Glutamatergic neuron (in vitro differentiated cells): ENCODE measurements at regions not wholly inside any gene's neighbourhood (a gene's known extent, or its start where the extent isn't known, plus 50 kb on each side); places are given as distances from the start of the nearest gene placed in this dataset.
"Not testable (repeated sequence)": the region's sequence is repeated elsewhere in the genome, so short reads cannot be mapped to it uniquely, and the experiment has no call there.

Source experiments
- DNase-seq: peaks from one replicate; pipeline ENCODE4 v3.0.0; 2022
- H3K27ac Mint-ChIP-seq: one replicate; pipeline ENCODE4 v1.8.0; 2020; ENCODE audit warnings: mild to moderate bottlenecking, mixed read lengths, inconsistent platforms; ENCODE audit not compliant: unreplicated experiment
- H3K27me3 Mint-ChIP-seq: one replicate; pipeline ENCODE4 v1.8.0; 2020; ENCODE audit warnings: mild to moderate bottlenecking, moderate library complexity, mixed read lengths, inconsistent platforms; ENCODE audit not compliant: unreplicated experiment
- H3K36me3 Mint-ChIP-seq: one replicate; pipeline ENCODE4 v1.8.0; 2020; ENCODE audit warnings: mild to moderate bottlenecking, mixed read lengths, inconsistent platforms; ENCODE audit not compliant: unreplicated experiment
- H3K4me1 Mint-ChIP-seq: one replicate; pipeline ENCODE4 v1.8.0; 2020; ENCODE audit warnings: mild to moderate bottlenecking, low read depth, mixed read lengths, inconsistent platforms; ENCODE audit not compliant: unreplicated experiment
- H3K4me3 Mint-ChIP-seq: one replicate; pipeline ENCODE4 v1.8.0; 2020; ENCODE audit warnings: mild to moderate bottlenecking, mixed read lengths, inconsistent platforms; ENCODE audit not compliant: unreplicated experiment
- H3K9me3 Mint-ChIP-seq: one replicate; pipeline ENCODE4 v1.8.0; 2020; ENCODE audit warnings: mild to moderate bottlenecking, moderate library complexity, mixed read lengths, inconsistent platforms; ENCODE audit not compliant: unreplicated experiment

DNA sequence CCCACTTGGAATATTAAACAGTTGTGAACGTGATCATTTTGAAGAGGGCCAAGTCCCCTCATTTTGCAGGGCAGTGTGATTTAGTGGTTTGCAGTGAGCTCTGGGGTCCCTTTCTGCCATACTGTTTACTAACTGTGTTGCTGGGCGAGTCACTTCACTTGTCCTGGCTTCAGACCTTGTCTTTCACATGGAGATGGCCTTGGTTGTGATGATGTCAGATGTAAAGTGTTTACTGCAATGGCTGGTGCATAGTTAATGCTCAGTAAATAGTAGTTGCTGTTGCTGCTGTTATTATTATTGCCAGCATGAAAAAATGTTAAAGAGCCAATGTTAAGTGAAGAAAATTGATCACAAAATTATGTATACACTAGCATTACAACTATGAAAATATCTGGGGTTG, 95.4 kb upstream of the CRYM start:
- not testable (repeated sequence) for H3K9me3 Mint-ChIP-seq, H3K27ac Mint-ChIP-seq, H3K4me3 Mint-ChIP-seq, DNase-seq, H3K36me3 Mint-ChIP-seq, H3K27me3 Mint-ChIP-seq, H3K4me1 Mint-ChIP-seq

DNA sequence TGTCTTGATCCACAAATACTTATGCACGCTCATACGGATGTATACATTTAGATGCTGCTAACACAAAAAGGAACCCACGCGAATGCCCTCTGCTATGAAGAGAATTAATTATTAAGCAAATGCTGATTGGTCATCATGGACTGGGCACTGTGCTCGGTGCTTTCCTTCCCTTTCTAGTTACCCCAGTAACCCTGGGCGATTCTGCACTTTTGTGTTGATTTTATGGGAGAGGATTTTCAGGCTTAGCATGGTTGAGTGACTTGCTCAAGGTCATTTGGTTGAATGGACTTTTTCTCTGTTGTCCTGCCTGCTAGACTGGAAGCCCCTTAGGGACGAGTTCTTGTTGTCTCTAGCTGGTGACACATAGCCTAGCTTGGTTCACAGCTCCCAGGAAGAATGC, 94.8 kb upstream of the CRYM start:
- DNase-seq, H3K36me3 Mint-ChIP-seq, H3K4me1 Mint-ChIP-seq, H3K27ac Mint-ChIP-seq, H3K4me3 Mint-ChIP-seq, H3K27me3 Mint-ChIP-seq, H3K9me3 Mint-ChIP-seq: not testable (repeated sequence)

- not testable (repeated sequence) for H3K36me3 Mint-ChIP-seq, H3K27me3 Mint-ChIP-seq, H3K4me3 Mint-ChIP-seq, H3K9me3 Mint-ChIP-seq, H3K27ac Mint-ChIP-seq, H3K4me1 Mint-ChIP-seq, DNase-seq
These were observed 94.2 kb upstream of the CRYM start for GRCh38 chr16:21372162-21372835.

DNA sequence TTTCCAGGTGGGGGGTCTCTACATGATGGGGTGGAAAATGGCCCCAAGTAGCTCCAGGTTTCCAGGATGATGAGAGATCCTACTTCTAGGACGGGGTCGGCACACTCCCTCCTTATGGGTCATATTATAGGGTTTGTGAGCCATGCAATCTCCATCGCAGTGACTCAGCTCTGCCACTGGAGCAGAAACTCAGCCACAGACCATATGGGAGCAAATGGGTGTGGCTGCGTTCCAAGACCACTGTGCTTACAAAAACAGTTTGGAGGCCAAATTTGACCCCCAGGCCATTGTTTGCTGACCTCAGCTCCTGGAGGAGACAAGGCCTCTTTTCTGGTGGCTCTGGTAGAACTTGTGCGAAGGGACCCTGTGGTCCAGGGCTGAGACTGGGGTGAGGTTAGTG, 92.7 kb upstream of the CRYM start:
- not testable (repeated sequence) for H3K27ac Mint-ChIP-seq, H3K9me3 Mint-ChIP-seq, H3K36me3 Mint-ChIP-seq

GRCh38 chr16:21368973-21369942, 91.2 kb upstream of the CRYM start:
- not testable (repeated sequence) for H3K9me3 Mint-ChIP-seq, H3K27ac Mint-ChIP-seq, H3K36me3 Mint-ChIP-seq, H3K4me3 Mint-ChIP-seq, H3K4me1 Mint-ChIP-seq, H3K27me3 Mint-ChIP-seq, DNase-seq

More for the DNA sequence above, 92.7 kb upstream of the CRYM start:
- DNase-seq, H3K4me1 Mint-ChIP-seq, H3K4me3 Mint-ChIP-seq, H3K27me3 Mint-ChIP-seq: not testable (repeated sequence)

DNA sequence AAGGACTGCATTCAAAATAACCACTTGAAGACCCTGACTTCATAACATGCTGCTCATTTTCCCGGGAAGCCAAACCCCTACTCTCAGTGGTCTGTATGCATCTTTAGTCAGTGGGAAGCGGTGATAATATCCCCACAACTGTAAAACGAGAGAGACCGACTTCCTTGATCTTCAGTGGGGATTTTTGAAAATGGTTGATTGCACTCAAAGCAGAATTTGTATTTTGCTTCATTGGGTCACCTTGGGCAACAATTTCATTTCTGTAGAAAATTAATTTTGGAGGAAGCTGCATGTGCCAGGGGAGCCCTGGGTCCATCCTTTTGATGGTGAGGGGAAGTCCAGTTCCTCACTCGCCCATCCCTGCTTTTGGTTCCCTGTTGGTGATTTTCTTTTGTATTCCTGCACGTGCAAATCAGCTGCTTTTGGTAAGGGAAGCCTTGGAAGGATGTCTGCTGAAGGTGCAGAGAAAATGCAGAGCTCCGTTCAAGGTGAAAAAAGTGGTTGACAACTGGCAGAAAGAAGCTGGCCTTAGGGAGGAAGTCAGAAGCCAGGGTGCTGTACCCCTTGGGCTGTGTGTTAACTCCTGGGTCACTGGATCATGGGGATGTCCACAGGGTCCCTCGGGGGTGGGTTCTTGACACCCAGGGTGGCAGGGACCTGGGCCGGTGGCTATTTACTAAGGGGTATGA, 89.8 kb upstream of the CRYM start:
- not testable (repeated sequence) for H3K27me3 Mint-ChIP-seq, H3K27ac Mint-ChIP-seq, H3K4me3 Mint-ChIP-seq, H3K36me3 Mint-ChIP-seq, H3K4me1 Mint-ChIP-seq, H3K9me3 Mint-ChIP-seq, DNase-seq

- H3K36me3 Mint-ChIP-seq, H3K9me3 Mint-ChIP-seq, H3K27me3 Mint-ChIP-seq, H3K4me3 Mint-ChIP-seq, H3K27ac Mint-ChIP-seq, DNase-seq, H3K4me1 Mint-ChIP-seq: not testable (repeated sequence)
These were observed 88.9 kb upstream of the CRYM start for GRCh38 chr16:21366998-21367397.

GRCh38 chr16:21365541-21365940, 87.5 kb upstream of the CRYM start:
- not testable (repeated sequence) for DNase-seq, H3K9me3 Mint-ChIP-seq, H3K4me3 Mint-ChIP-seq, H3K4me1 Mint-ChIP-seq, H3K36me3 Mint-ChIP-seq, H3K27me3 Mint-ChIP-seq, H3K27ac Mint-ChIP-seq

DNA sequence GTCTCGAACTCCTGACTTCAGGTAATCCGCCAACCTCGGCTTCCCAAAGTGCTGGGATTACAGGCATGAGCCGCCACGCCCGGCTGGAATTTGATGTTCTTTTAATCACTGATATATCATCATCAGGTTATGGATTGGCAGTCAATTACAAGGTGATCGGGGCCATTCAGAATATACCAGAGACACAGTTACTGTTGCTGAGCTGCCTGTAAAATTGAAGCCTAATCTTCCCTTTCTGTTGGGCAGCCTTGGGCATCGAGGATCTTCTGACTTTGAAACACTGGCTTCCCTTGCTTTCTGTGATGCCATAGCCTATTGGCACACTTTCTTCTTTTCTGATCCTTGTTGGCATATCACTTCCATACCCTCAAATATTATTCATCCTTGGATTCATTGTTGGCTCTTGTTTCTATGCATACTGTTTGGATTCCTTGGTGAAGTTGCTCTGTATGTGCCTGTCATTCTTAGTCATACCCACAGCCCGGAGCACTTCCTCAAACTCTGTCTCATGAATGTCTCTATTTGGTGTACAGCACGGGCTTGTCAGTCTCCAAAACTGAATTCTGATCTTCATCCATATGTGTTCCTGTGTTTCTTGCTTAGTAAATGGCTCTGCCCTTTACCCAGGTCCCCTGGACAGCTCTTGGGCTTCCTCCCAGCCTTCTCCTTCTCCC, 85.6 kb upstream of the CRYM start:
- H3K9me3 Mint-ChIP-seq, DNase-seq, H3K4me3 Mint-ChIP-seq, H3K27ac Mint-ChIP-seq, H3K4me1 Mint-ChIP-seq, H3K36me3 Mint-ChIP-seq, H3K27me3 Mint-ChIP-seq: not testable (repeated sequence)

- peaks cover 12% of the 10 kb centered on the region for H3K4me1 Mint-ChIP-seq
- not testable (repeated sequence) for H3K36me3 Mint-ChIP-seq, H3K27me3 Mint-ChIP-seq, H3K27ac Mint-ChIP-seq, H3K4me3 Mint-ChIP-seq, DNase-seq, H3K9me3 Mint-ChIP-seq
These were observed 83.6 kb upstream of the CRYM start for GRCh38 chr16:21361612-21362227.

GRCh38 chr16:21361045-21361444, 83.0 kb upstream of the CRYM start:
- not testable (repeated sequence) for H3K9me3 Mint-ChIP-seq, H3K27ac Mint-ChIP-seq, DNase-seq, H3K27me3 Mint-ChIP-seq, H3K4me3 Mint-ChIP-seq, H3K36me3 Mint-ChIP-seq
- peaks cover 12% of the 10 kb centered on the region for H3K4me1 Mint-ChIP-seq
